GM12873 (cell line): ENCODE measurements at regions not wholly inside any gene's neighbourhood (a gene's known extent, or its start where the extent isn't known, plus 50 kb on each side); places are given as distances from the start of the nearest gene placed in this dataset.

Source experiments
- CTCF ChIP-seq: IDR thresholded peaks from 2 replicates; pipeline ENCODE4 v1.5.1; 2012; ENCODE audit warnings: low read depth, mild to moderate bottlenecking, moderate library complexity, low read length, control low read depth; ENCODE audit not compliant: insufficient read depth; ENCODE audit errors: missing control alignments

GRCh38 chr12:73514672-73515071 is 1023.0 kb upstream of the ATXN7L3B start:
- peak; percentile 27 for TF ChIP-seq CTCF

GRCh38 chr12:73517859-73518258 is 1019.8 kb upstream of the ATXN7L3B start:
- no peak for TF ChIP-seq CTCF

- TF ChIP-seq CTCF = no peak
These were observed 1008.4 kb upstream of the ATXN7L3B start for GRCh38 chr12:73529231-73529630.

- no peak for TF ChIP-seq CTCF
These were observed 1007.7 kb upstream of the ATXN7L3B start for GRCh38 chr12:73529954-73530353.

- no peak for TF ChIP-seq CTCF
These were observed 1005.9 kb upstream of the ATXN7L3B start for GRCh38 chr12:73531752-73532151.

- TF ChIP-seq CTCF = no peak
These were observed 990.2 kb upstream of the ATXN7L3B start for GRCh38 chr12:73547421-73547820.

- TF ChIP-seq CTCF = no peak
These were observed 952.5 kb upstream of the ATXN7L3B start for GRCh38 chr12:73585136-73585535.
